DMS114 treated with DMSO at 0.1 percent for 48 hours (cell line): ENCODE measurements at regions not wholly inside any gene's neighbourhood (a gene's known extent, or its start where the extent isn't known, plus 50 kb on each side); places are given as distances from the start of the nearest gene placed in this dataset.
A peak's percentile ranks its signal among the peaks of the same experiment; 100 is the strongest.
"Not testable (repeated sequence)": the region's sequence is repeated elsewhere in the genome, so short reads cannot be mapped to it uniquely, and the experiment has no call there.

Source experiments
- DNase-seq: peaks from one replicate; lab custom pipeline; 2025; ENCODE audit not compliant: unreplicated experiment; lab: John Stamatoyannopoulos, UW

DNA sequence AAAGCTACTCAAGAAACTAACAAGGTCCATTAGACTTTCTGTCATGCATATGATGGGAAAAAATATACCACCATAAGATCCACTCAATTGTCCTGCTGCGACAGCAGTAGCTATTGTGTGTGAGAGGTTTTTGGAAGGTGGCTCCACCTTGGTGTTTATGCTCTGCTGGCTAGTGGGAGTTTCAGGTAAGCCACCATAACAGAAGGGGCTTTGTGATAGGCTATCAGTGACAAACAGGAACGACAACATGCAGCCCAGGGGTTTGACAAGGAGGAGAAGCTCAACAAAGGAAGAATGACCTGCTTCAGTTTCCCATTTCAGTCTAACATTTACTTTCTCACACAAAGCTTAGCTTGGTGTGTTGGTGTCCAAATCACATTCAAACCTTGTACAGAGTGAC lies 182.6 kb downstream of the ATOH1 start:
- no peak for DNase-seq

DNA sequence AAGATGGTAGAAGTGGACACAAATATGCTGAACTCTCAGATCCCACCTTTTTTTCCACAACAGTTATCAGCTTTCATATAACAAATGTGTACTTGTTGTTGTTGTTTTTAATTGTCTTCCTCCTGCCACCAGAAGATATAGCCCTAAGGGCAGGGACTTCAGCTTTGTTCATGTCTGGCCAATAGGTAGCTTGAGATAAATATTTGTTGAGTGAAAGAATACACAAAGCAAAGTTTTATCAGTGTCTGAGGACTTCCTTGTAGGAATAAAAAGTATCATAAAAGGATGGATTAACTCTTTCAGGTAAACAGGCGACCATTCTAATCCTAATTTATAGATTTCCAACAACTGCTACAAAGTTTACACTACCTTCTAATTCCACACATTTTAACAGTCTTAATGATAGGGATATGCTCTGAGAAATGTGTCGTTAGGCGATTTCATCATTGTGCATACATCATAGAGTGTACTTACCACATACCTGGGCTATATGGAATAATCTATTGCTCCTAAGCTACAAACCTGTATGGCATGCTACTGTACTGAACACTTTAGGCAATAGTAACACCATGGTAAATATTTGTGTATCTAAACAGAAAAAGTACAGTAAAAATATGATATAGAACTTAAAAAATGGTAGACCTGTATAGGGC lies 186.1 kb downstream of the ATOH1 start:
- DNase-seq, result no peak

DNA sequence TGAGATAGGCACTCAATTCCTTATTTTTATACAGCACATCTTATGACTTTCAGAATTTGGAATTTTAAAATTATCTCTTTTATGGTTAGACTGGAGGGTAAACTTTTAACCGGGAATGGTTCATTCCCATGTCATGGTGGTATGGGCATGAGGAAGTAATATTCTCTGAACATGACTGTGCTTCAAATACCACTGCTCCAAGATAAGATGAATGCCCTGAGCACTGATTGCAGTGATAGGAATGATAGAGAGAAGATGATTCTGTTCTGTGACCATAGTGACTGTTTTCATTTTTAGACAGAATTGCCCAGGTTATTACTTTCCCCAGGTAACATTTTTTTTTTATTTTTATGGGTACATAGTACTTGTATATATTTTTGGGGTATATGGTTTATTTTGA lies 187.4 kb downstream of the ATOH1 start:
- DNase-seq, result no peak

DNA sequence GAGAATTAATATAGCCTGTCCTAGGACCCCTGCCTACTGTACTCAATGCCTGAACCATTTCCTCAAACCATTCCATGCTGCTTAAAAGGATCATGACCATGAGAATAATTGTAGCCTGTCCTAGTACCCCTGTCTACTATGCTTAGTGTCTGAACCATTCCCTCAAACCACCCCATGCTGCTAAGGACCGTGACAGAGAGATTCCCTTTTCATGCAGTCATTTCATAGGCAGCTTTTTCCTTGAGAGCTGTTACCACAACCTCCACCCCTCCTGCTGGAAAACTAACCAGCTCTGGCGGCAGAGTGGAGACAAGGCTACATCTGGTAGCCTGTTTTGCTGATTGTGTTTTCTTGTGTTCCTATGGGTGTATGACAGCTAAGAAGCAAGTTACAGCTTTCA lies 174.9 kb upstream of the SMARCAD1 start:
- no peak for DNase-seq

DNA sequence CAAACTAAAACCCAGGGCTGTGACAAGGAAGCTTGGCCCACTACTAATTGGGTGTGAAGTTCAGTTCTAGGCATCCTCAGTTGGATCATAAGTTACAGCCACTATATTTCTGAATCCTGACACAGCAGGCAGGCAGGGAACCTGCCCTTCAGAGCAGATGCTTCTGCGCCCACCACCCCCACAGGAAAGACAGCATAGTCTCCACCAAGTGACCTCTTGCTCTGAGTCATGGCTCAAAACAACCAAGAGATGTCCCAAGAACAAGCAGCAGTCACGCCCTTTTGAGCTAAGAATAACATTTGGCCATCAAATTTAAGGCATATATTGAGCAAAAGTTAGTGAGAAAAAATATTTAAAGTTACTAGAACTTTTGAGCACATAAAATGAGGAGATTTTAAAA lies 170.7 kb upstream of the SMARCAD1 start:
- DNase-seq, result no peak

DNA sequence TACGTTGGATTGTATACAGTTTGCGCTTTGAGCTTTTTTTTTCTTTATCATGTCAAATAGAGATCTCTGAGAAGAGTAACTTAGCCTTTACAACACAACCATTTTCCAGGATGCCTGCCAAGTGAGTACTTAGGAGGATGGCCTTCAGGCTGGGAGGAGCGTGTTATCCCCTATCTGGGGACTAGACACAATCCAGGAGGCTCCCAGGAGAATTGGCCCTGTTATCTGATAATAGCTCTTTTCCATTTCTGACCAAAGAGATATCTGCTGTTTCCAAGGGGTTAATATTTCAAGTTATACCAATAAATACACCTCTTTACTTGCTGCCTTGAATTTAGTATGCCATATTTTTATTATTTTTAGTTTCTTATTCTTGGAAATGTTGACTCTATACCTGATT lies 169.5 kb upstream of the SMARCAD1 start:
- DNase-seq, result no peak

DNA sequence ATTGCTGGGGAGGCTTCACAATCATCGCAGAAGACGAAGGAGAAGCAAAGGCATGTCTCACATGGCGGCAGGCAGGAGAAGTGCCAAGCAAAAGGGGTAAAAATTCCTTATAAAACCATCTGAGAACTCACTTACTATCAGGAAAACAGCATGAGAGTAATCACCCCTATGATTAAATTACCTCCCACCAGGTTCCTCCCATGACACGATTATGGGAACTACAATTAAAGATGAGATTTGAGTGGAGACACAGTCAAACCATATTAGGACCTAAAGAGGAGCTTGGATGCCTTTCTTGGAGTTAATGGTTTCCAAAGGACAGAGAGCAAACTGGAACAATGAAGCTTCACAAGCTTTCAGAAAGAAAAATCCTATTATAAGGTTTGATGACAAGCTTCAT lies 168.4 kb upstream of the SMARCAD1 start:
- DNase-seq, result no peak

DNA sequence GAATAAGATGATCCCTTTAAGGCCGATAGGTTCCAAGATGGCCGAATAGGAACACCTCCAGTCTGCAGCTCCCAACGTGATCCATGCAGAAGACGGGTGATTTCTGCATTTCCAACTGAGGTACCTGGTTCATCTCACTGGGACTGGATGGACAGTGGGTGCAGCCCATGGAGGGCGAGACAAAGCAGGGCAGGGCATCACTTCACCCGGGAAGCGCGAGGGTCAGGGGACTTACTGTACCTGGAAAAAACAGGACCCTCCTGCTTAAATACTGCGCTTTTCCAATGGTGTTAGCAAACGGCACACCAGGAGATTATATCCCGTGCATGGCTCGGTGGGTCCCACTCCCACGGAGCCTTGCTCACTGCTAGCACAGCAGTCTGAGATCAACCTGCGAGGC lies 163.2 kb upstream of the SMARCAD1 start:
- DNase-seq, result not testable (repeated sequence)

DNA sequence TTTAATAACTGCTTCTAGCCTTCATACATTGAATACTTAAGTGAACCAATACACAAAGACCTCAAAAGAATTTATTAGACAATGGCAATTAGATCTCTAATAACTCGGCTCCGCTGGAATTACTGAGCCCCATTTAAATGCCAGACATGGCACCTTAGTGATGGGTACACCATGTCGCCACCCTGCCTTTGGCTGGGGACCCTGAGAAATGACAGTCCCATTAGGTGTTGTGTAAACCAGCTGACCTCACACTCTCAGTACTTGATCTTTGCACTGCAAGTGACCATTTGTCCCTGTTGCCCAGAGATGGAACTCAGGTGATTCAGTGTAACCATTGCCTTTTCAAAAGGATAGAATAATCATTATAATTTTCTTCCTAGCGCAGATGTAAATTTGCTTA lies 144.6 kb upstream of the SMARCAD1 start:
- DNase-seq, result no peak

DNA sequence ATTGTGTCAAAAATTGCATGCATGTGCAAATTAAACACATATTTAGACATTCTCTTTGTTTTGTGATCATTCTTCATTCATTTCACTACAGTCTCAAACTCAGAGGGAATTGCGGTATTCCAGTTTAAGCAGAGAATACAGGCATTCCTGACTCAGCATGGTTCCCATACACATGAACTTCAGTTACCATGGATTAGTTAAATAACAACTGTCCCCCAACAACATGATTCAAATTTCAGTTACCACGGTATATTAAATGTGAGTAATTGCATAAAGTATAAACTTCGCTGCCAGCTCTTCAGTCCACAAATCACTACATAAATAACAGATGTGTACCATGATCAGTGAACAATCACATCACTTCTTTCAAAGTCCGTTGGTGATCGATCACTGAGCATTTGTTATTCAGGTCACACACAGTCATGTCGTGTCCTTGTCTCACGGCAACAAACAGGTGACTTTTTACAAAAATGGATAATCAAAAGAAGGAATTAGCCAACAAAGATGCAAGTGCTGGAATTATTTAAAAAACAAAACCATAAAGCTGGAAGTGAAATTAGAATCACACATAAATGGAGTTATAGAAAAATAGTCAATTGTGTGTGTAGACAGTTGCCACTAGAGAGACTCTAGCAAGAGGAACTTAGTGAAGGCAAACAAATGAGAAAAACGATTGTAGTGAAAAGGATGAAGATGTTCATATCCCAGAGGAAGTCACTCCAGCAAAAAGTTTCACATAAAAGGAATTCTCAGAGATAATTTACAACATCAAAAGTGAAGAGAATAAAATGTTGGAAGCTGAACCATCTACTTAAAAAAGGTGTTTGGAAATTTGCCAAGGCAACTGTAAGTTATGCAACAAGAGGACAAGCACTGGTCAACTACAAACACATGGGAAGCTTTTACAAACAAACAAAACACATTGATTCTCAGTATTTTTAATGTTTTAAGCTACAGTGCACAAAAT lies 138.6 kb upstream of the SMARCAD1 start:
- no peak for DNase-seq

DNA sequence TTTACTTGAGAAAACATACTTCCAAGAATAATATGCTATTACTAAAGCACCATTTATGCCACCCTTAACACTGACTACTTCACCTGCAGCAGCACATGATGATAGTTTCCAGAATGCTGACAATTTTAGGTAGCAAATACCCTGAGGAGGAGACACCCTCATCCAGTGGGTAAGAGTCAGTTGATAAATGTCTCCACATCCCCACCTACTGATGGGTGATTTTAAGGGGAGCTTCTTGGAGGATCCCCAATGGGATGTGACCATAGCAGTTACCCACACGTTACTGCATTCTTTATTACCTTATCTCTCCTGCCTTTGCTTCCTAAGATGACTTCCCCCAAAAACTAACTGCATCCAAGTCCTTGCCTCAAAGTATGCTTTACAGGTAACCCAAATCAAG lies 131.2 kb upstream of the SMARCAD1 start:
- no peak for DNase-seq

DNA sequence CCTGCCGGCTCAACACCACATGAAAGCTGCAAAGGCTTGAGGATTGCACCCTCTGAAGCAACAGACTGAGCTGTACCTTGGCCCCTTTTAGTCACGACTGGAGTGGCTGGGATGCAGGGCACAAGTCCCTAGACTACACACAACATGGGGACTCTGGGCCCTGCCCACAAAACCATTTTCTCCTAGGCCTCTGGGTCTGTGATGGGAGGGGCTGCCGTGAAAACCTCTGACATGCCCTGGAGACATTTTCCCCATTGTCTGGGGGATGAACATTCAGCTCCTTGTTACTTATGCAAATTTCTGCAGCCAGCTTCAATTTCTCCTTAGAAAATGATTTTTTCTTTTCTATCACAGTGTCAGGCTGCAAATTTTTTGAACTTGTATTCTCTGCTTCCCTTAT lies 123.5 kb upstream of the SMARCAD1 start:
- DNase-seq, result no peak

DNA sequence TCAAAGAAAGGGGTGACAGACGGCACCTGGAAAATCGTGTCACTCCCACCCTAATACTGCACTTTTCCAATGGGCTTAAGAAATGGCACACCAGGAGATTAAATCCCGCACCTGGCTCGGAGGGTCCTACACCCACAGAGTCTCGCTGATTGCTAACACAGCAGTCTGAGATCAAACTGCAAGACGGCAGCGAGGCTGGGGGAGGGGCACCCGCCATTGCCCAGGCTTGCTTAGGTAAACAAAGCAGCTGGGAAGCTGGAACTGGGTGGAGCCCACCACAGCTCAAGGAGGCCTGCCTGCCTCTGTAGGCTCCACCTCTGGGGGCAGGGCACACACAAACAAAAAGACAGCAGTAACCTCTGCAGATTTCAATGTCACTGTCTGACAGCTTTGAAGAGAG lies 108.5 kb upstream of the SMARCAD1 start:
- not testable (repeated sequence) for DNase-seq

DNA sequence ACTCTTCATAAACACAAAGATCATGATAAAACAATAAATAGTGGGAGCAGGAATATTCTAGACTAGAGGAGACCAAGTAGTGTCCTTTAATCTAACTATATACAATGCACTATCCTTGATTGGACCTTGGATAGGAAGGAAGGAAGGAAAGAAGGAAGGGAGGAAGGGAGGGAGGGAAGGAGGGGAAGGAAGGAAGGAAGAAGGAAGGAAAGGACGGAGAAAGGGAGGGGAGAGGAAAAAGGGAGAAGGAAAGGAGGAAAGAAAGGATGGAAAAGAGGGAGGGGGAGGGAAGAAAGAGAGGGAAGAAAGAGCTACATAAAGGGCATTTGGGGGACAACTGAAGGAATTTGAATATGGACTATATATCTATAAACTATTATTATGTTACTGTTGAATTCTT lies 95.0 kb upstream of the SMARCAD1 start:
- no peak for DNase-seq

DNA sequence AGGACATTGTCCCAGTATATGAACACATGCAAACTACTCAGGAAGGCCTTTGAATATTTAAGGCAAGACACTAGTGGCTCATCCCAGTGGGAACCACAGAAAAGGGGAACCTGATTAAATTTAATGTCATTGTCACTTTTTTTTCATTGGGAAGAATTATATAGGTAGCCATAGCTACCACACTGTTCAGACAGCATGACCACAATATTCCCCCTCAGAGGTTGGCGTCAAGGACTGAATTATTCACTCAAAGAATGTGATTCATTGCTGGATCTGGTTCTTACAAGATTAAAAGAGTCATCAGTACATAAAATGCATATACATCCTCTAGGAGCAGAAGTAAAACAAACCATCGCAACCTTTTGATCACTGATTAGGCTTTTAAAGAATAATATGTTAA lies 92.0 kb upstream of the SMARCAD1 start:
- no peak for DNase-seq

DNA sequence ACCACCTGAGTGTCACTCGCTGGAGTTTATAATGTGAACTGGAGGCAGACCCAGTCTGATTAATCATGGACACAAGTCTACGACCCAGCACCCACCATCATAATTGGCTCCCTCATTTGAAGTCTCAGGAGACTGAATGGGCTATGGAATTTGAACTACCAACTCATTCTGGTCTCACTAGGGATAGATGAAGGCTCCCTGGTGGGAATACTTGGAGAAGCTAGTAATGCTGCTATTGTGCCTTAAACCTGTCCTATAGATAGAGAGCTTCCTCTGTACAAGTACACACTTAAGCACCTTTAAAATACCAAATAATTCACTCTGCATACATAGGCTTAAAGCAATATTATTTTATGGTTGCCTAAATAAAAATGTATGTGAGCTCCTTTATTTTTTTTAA lies 90.8 kb upstream of the SMARCAD1 start:
- DNase-seq, result no peak

DNA sequence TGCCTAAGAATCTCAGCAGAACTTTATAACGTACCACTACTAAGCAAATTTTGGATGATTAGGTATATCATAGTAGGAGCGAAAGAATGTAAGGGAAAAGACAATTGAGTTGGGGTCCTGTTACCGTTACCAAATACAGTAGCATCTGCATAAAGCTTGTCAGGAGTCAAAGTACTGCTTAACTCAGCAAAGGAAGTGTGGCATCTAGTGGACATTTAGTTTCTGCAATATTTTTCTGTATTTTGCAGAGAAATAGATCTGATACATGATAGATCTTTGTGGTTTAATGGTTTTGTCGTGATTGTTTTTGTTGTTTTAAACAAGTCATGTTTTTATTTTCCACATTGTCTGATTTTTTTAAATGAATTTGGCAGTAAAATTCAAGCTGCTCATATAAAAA lies 81.0 kb upstream of the SMARCAD1 start:
- peak; percentile 0 for DNase-seq

DNA sequence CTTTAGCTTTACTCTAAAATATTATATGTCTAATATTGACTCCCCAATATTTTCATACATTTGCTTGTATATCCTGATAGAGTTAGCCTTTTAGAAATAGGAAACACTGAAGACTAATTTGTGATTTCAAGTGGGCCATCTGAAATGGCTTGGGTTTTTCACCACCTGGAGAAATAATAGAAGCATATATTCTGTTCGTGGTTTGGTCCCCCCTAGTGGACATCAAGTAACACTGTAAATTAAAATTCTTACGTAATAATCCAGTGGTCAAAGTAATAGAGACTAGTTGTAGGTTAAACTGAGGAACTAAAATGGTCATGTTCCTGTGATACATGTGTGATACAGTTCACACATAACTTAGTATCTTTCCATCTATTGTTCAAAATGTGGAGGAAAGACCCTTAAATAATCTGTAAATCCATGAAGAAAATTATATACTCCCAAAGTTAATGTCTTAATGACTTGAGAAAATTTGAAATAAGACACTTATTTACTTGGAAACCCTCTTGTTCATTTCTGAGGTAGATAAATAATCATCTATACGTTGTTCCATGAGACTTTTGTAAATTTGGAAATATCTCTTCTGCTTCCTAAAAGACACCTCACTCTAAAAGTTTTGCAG lies 79.8 kb upstream of the SMARCAD1 start:
- DNase-seq, result peak; percentile 6

DNA sequence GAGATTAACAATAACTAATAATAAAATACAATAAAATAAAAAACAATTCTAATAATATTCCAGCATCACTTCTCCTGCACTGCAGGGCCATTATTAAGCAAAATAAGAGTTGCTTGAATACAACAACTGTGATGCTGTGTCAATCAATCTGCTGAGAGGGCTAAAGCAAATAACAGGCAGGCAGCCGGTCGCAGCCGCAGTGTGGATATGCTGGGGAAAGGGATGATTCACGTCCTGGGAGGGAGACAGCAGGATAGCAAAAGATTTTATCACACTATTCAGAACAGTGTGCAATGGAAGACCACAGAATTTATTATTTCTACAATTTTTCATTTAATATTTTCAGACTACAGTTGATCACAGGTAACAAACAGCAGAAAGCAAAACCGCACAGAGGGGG lies 76.5 kb upstream of the SMARCAD1 start:
- DNase-seq, result no peak

DNA sequence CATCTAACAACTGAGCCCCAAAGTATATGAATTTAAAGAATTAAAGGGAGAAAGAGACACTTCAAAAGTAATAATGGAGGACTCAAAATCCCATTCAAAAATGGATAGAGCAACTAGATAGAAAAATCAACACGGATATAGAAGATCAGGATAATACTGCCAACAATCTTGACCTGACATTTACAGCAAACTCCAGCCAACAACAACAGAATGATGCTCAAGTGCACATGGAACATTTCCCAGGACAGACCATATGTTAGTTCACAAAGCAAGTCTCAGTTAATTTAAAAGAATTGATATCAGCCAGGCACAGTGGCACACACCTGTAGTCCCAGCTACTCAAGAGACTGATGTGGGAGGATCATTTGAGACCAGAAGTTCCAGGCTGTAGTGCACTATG lies 72.0 kb upstream of the SMARCAD1 start:
- DNase-seq, result no peak

DNA sequence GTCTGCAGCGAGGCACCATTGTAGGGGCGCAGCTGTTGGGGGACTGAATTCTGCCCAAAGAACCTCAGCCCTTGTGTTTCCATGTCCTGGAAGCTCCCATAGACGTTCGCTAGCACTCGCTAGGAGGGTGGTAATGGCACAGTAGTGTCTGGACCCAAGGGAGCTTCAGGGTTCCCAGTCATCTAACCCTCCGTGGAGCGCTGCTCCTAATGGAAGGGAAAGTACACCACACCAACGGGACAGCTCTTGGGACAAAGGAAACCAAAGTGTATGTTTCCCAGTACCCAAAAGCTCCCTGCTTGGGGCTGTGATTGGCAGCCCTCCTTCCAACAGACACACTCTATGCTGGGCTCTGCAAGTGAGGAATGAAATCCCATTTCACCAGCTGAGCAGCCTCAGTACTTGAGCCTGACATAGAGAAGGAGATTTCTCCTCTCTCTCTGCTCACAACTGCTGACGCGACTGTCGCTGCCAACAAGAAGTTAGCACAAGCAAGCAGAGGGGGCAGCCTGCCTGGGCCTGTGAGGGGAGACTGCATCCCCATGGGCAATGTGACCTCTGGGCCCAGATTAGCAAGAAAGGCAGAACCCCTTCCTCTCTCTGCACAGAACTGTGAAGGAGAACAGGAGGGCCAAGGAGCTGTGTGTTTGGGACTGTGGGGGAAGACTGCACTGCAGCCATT lies 67.6 kb upstream of the SMARCAD1 start:
- DNase-seq, result no peak

DNA sequence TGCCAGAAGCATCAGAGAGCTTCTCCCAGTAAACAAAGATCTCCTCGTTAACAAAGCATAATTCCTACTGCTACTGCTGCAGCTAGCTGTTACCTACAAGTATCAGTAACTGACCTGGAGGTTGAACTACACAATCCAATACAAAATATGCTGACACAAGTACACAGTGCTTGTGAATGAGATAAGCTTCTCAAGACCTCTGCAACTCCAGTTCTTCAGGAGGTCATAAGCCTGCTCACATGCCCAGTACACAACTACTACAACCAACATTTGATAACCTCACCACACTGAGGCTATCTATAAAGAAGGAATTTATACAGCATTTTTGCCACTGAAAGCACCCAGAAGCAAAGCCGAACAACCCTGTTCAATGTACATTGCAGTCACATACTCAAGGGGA lies 66.7 kb upstream of the SMARCAD1 start:
- no peak for DNase-seq
